ENCODE measurements at regions not wholly inside any gene's neighbourhood (a gene's known extent, or its start where the extent isn't known, plus 50 kb on each side); places are given as distances from the start of the nearest gene placed in this dataset.

- POLR2A ChIA-PET, result no interaction called here
- no peaks in the 10 kb centered on the region for H3K27me3 Mint-ChIP-seq
These were observed 79.7 kb upstream of the SHANK2 start for GRCh38 chr11:71332046-71332445.

GRCh38 chr11:71331631-71332030 lies 79.3 kb upstream of the SHANK2 start:
- Mint-ChIP-seq H3K4me1 (no peaks in the 10 kb centered on the region), H3K27me3 (no peaks in the 10 kb centered on the region), H3K9me3 (ENCODE audit: insufficient read depth) (peaks cover 5% of the 10 kb centered on the region), H3K4me3 (no peak overlapping the region), H3K27ac (no peak overlapping the region)
- Histone ChIP-seq H3K4me1 (ENCODE audit: control insufficient read depth in 2 of 2, insufficient read depth in 2 of 2, low read length in 2 of 2) (no peaks in the 10 kb centered on the region), H3K9me3 (ENCODE audit: control extremely low read depth in 1 of 3, control insufficient read depth in 2 of 3, insufficient read depth in 1 of 3, low read length in 2 of 3) (peaks cover 0 to 42% (median 19%) of the 10 kb centered on the region in 3 donors), H3K79me2 (ENCODE audit: control insufficient read depth, insufficient read depth, low read length) (no peaks in the 10 kb centered on the region), H3K4me2 (replicated peaks; ENCODE audit: low read depth, low read length, poor library complexity, severe bottlenecking) (no peak overlapping the region), H3K4me3 (ENCODE audit: control extremely low read depth in 1 of 5, extremely low read depth in 1 of 5, insufficient read depth in 1 of 5, low read depth in 2 of 5, low read length in 4 of 5) (no peak overlapping the region), H2AFZ (ENCODE audit: insufficient read depth, low read depth, low read length, poor library complexity, severe bottlenecking) (no peak overlapping the region), H3K9ac (ENCODE audit: low read length) (no peak overlapping the region), H3K27ac (ENCODE audit: low read length in 2 of 2) (no peak overlapping the region), H3K36me3 (replicated peaks in 1 of 2; ENCODE audit: control extremely low read depth in 1 of 2, control insufficient read depth in 1 of 2, extremely low read depth in 1 of 2, insufficient read depth in 2 of 2, low read length in 1 of 2) (no peaks in the 10 kb centered on the region), H4K20me1 (ENCODE audit: control insufficient read depth, insufficient read depth, low read length, poor library complexity, severe bottlenecking) (no peaks in the 10 kb centered on the region), H3K27me3 (replicated peaks in 1 of 4; ENCODE audit: control extremely low read depth in 1 of 4, control insufficient read depth in 3 of 4, insufficient read depth in 4 of 4, low read length in 3 of 4) (peaks cover 0 to 10% (median 0%) of the 10 kb centered on the region in 4 experiments)
- TF ChIP-seq CTCF (IDR thresholded peaks at IDR 0.05) (no peak), EZH2 (IDR thresholded peaks at IDR 0.05; ENCODE audit: borderline replicate concordance, insufficient read depth, low read depth, low read length, poor library complexity, severe bottlenecking) (no peak)
- POLR2A ChIA-PET, result no interaction called here
- CTCF ChIA-PET, result no interaction called here
- intact Hi-C loops (cut with micrococcal nuclease), result no loop called here
- no CpG with 5 or more reads among the region's 3 CpGs for WGBS (ENCODE audit: insufficient coverage)
- no peak for DNase-seq
- no peak for ATAC-seq (ENCODE audit: low read depth)

More at GRCh38 chr11:71332046-71332445, 79.7 kb upstream of the SHANK2 start:
- Mint-ChIP-seq H3K4me3 (no peak overlapping the region), H3K9me3 (ENCODE audit: insufficient read depth) (peaks cover 5% of the 10 kb centered on the region), H3K4me1 (no peaks in the 10 kb centered on the region), H3K27ac (no peak overlapping the region)
- Histone ChIP-seq H3K4me1 (ENCODE audit: control insufficient read depth in 2 of 2, insufficient read depth in 2 of 2, low read length in 2 of 2) (no peaks in the 10 kb centered on the region), H3K79me2 (ENCODE audit: control insufficient read depth, insufficient read depth, low read length) (no peaks in the 10 kb centered on the region), H3K9me3 (ENCODE audit: control extremely low read depth in 1 of 3, control insufficient read depth in 2 of 3, insufficient read depth in 1 of 3, low read length in 2 of 3) (peaks cover 0 to 42% (median 19%) of the 10 kb centered on the region in 3 donors), H3K4me2 (replicated peaks; ENCODE audit: low read depth, low read length, poor library complexity, severe bottlenecking) (no peak overlapping the region), H3K4me3 (ENCODE audit: control extremely low read depth in 1 of 5, extremely low read depth in 1 of 5, insufficient read depth in 1 of 5, low read depth in 2 of 5, low read length in 4 of 5) (no peak overlapping the region), H2AFZ (ENCODE audit: insufficient read depth, low read depth, low read length, poor library complexity, severe bottlenecking) (no peak overlapping the region), H3K27me3 (replicated peaks in 1 of 4; ENCODE audit: control extremely low read depth in 1 of 4, control insufficient read depth in 3 of 4, insufficient read depth in 4 of 4, low read length in 3 of 4) (peaks cover 0 to 10% (median 0%) of the 10 kb centered on the region in 4 experiments), H3K27ac (ENCODE audit: low read length in 2 of 2) (no peak overlapping the region), H3K36me3 (replicated peaks in 1 of 2; ENCODE audit: control extremely low read depth in 1 of 2, control insufficient read depth in 1 of 2, extremely low read depth in 1 of 2, insufficient read depth in 2 of 2, low read length in 1 of 2) (no peaks in the 10 kb centered on the region), H4K20me1 (ENCODE audit: control insufficient read depth, insufficient read depth, low read length, poor library complexity, severe bottlenecking) (no peaks in the 10 kb centered on the region), H3K9ac (ENCODE audit: low read length) (no peak overlapping the region)
- CTCF ChIA-PET, result no interaction called here
- DNase-seq (no peak), ATAC-seq (ENCODE audit: low read depth) (no peak)
- intact Hi-C loops (cut with micrococcal nuclease), result no loop called here
- 96% methylated on average over 3 of the region's 3 CpGs for WGBS (ENCODE audit: insufficient coverage)
- TF ChIP-seq CTCF (IDR thresholded peaks at IDR 0.05) (no peak), EZH2 (IDR thresholded peaks at IDR 0.05; ENCODE audit: borderline replicate concordance, insufficient read depth, low read depth, low read length, poor library complexity, severe bottlenecking) (no peak)

Measured in B cell (primary cell).